Adrenal gland (tissue), 9 donors: ENCODE measurements at regions not wholly inside any gene's neighbourhood (a gene's known extent, or its start where the extent isn't known, plus 50 kb on each side); places are given as distances from the start of the nearest gene placed in this dataset.

Experiments used
- DNase-seq, 7 donors: peaks; one replicate each; pipeline ENCODE4 v3.0.0-alpha.2; 2019 to 2020
- H3K27ac ChIP-seq, 5 donors: fragments of 200-600 bp; sonication (generic) in 4 of 5; 1 replicate in 3 of 5; 2 replicates in 2 of 5; pipeline versions ENCODE4 v1.5.1 to v1.8.0; 2016 to 2020; ENCODE audit warnings: mild to moderate bottlenecking in 1 of 5
- H3K27me3 ChIP-seq: fragments of 200-600 bp; 2 replicates; pipeline ENCODE4 v1.8.0; 2021
- H3K36me3 ChIP-seq, 2 donors: fragments of 200-600 bp; replicated peaks in 1 of 2; 1 replicate in 1 of 2; 2 replicates in 1 of 2; pipeline versions ENCODE4 v1.5.1 to v1.8.0; 2018 to 2022
- H3K4me1 ChIP-seq, 2 donors: fragments of 200-600 bp; replicated peaks in 1 of 2; 1 replicate in 1 of 2; 2 replicates in 1 of 2; pipeline versions ENCODE4 v1.5.1 to v1.8.0; 2018 to 2021
- H3K4me3 ChIP-seq, 4 donors: fragments of 200-600 bp; sonication (generic) in 3 of 4; one replicate each; pipeline ENCODE4 v1.5.1; 2016 to 2018
- H3K9me3 ChIP-seq, 3 donors: fragments of 200-600 bp; sonication (generic) in 1 of 3; replicated peaks in 1 of 3; 1 replicate in 2 of 3; 2 replicates in 1 of 3; pipeline versions ENCODE4 v1.5.1 to v1.8.0; 2016 to 2021
- CTCF ChIP-seq, 6 experiments: fragments of 450-650 bp in 4 of 6; fragments of 200-600 bp in 2 of 6; sonication (generic) in 1 of 6; IDR thresholded peaks; 1 replicate in 5 of 6; 2 replicates in 1 of 6; pipeline versions ENCODE4 v1.5.1 to v1.8.0; 2016 to 2021; ENCODE audit warnings: antibody characterized with exemption in 6 of 6, mild to moderate bottlenecking in 2 of 6, moderate library complexity in 1 of 6
- POLR2A ChIP-seq, 2 donors: fragments of 450-650 bp; IDR thresholded peaks; one replicate each; pipeline ENCODE4 v1.6.1; 2017; ENCODE audit warnings: antibody characterized with exemption in 2 of 2, mild to moderate bottlenecking in 2 of 2, moderate library complexity in 1 of 2
- WGBS, 4 donors: extraction: QIAGEN DNeasy Blood & Tissue Kit in 2 of 4; methylation state at CpG; one replicate each; pipeline versions ENCODE4 v1.1.5 to v1.1.7; 2013 to 2017; 5-methylcytosine and 5-hydroxymethylcytosine counted together
- intact Hi-C, 2 donors: fragments of 100-400 bp; cut with DNase I; formaldehyde crosslinking; loops; one replicate each; pipeline versions ENCODE4 v1.14.1 to v1.15.0; 2022 to 2023
- donor health status: healthy with polysubstance abuse.
- donor health status: Bipolar disorder and iron deficiency.
- donor health status: DM: yes; HTN: yes; CAD: no.
- donor health status: DM: no; HTN: no; CAD: no.
- donor health status: DM: no; HTN: no; CAD: no.

- Histone ChIP-seq H3K36me3 (no peaks in the 10 kb centered on the region), H3K4me3 (no peak overlapping the region), H3K4me1 (peaks cover 19 to 33% of the 10 kb centered on the region in 2 donors), H3K9me3 (no peaks in the 10 kb centered on the region), H3K27ac (peak overlapping the region in 1 of 5 donors; percentile 17), H3K27me3 (no peaks in the 10 kb centered on the region)
- TF ChIP-seq CTCF (IDR thresholded peaks at IDR 0.05) (no peak), POLR2A (IDR thresholded peaks at IDR 0.05) (no peak)
- WGBS, 4 donors, result 31 to 63% (median 60%) methylated on average over 3 of the region's 3 CpGs
- no peak for DNase-seq
- intact Hi-C loops, result no loop called here
Observed at GRCh38 chr9:121601194-121601593, 50.2 kb upstream of the DAB2IP start.
